ENCODE measurements at regions not wholly inside any gene's neighbourhood (a gene's known extent, or its start where the extent isn't known, plus 50 kb on each side); places are given as distances from the start of the nearest gene placed in this dataset.

- DNase-seq (ENCODE audit: low read depth) = no peak
Observed at GRCh38 chr1:239795304-239795703, 296.4 kb upstream of the FMN2 start.

GRCh38 chr1:239799617-239800016, 292.1 kb upstream of the FMN2 start:
- no peak for DNase-seq (ENCODE audit: low read depth)

DNA sequence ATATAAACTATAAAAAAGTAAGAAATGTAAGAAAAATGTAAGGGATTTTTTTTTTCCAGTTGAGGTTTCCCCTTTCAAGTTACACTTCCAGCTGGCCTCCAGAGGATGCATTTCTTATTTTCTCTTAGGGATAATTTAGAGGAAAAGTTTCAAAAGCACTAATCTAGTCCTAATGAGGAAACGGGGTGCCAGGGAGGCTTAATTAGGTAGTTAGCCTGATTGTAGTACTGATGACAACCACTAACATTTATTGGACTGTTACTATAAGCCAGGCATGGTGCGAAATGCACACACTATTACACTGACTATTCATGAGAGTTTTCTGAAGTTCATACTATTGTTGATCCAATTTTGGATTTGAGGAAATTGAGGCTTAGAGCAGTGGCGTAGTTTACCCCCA, 290.8 kb upstream of the FMN2 start:
- no peak for DNase-seq (ENCODE audit: low read depth)

- DNase-seq (ENCODE audit: low read depth) = no peak
Observed at GRCh38 chr1:239802275-239802674, 289.4 kb upstream of the FMN2 start.

- DNase-seq (ENCODE audit: low read depth) = no peak
Observed at GRCh38 chr1:239803781-239804180, 287.9 kb upstream of the FMN2 start.

GRCh38 chr1:239804266-239804665, 287.4 kb upstream of the FMN2 start:
- DNase-seq (ENCODE audit: low read depth) = no peak

GRCh38 chr1:239805042-239805441, 286.6 kb upstream of the FMN2 start:
- DNase-seq (ENCODE audit: low read depth) = no peak

DNA sequence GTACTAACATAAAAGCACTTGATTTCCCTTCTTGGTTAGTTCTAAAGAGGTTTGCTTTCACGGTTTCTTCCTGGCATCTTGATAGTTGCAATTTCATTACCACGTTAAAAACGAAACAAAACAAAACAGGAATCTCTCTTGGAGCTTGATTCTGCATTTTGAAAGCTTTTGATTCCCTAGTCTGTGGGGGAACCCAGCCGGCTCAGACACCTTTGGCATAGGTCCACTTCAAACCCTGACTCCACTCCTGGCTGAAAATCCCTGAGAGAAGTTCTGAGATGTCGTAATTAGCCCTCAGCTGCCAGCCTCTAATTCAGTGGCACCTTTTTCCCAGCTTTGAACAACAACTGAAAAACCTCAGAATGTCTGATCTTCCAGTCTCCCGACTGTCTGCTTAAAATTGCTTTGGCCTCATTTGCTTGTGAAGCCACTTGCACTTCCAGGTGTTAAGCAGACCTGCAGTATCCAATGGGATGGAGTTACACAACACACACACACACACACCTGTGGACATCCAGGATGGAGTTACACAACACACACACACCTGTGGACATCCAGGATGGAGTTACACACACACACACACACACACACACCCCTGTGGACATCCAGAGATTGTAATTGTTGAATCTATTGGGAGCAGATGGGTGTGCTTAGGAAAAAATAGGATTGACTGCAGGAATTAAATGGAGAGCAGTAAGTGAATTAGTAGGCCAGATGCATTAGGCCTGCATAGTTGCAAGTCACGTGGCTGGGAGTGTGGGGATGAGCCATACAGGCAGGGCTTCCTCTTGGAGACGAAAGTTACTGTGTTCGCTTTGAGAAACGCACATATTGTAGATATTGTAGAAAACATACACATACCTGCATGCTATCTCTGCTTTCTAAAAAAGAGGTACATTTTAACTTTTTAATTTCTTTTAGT, 285.6 kb upstream of the FMN2 start:
- DNase-seq (ENCODE audit: low read depth) = no peak

GRCh38 chr1:239806897-239807296, 284.8 kb upstream of the FMN2 start:
- DNase-seq (ENCODE audit: low read depth) = no peak

GRCh38 chr1:239807361-239807760, 284.3 kb upstream of the FMN2 start:
- DNase-seq (ENCODE audit: low read depth) = no peak

DNA sequence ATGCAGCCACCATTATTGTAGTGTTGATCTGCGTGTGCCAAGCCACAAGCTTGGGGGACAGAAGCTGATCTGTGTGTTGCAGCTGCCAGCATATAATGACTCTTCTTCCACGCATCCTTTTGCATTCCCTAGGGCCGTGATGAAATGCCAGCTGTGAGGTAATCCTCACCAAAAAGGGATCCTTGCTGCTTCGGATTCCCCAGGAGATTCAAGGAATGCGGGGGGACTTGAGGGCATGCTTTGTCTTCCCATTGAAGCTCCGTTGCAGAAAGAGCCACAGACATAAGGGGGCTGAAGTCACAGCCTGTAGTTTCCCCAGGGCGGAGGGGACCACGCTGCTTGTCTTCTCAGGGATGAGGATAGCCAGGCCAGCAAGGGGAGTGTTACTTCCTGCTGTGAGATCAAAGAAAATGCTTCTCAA, 281.6 kb upstream of the FMN2 start:
- no peak for DNase-seq (ENCODE audit: low read depth)

GRCh38 chr1:239811211-239811885, 280.3 kb upstream of the FMN2 start:
- DNase-seq (ENCODE audit: low read depth) = no peak

DNA sequence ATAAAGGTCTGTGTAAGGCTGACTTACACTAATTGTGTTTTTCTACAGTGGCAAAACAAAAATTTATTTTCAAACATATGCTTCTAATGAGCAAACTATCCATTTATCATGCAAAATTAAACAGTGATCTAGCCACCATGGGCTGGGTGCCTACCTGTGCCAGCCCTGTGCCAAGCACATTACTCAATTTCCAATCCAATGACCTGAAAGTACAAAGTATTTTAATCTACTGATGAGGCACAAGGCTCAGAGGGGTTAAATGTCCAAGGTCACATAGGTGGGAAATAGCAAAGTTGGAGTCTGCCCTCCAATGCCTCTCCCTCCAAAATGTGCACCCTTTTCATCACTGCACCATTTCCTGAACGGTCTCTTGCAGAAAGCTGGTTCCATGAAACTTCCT, 279.1 kb upstream of the FMN2 start:
- no peak for DNase-seq (ENCODE audit: low read depth)

- no peak for DNase-seq (ENCODE audit: low read depth)
Observed at GRCh38 chr1:239814306-239814881, 277.3 kb upstream of the FMN2 start.

DNA sequence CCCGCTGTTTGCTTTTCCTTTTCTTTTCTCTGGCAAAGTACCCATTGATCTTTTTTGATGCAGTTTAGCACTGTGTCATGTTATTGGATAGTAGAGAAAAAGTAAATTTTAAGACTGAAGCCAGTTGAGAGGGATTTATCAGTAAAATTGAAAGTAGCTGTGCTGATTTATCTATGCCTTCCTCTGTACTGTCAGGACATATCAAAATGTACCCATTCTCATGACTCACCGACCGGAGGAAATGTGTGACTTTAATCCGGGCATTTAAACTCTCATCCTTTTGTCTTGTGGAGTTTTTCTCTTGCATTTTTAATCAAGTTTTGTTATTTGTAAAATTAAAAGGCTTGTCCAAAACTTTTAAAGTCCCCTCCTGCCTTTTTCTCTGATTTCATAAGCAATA, 276.6 kb upstream of the FMN2 start:
- DNase-seq (ENCODE audit: low read depth) = no peak

- no peak for DNase-seq (ENCODE audit: low read depth)
Observed at GRCh38 chr1:239816081-239816782, 275.5 kb upstream of the FMN2 start.

DNA sequence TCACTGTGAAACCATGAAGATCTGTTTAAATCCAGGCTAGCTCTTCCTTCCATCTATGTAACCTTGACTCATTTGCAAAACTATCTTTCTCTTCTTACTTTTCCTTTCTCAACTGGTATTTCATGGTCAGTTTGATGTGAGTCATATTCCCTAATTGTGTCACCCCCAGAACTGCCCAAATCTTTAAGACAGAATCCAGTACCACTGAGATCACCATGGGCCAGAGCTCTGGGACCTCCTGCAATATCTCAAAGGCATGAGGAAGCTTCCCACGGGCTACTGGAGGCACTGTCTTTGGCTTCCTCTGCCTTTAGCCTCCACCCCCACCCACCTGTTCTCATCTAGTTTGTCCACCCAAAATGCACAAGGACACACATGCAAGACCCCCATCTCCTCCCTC, 274.4 kb upstream of the FMN2 start:
- no peak for DNase-seq (ENCODE audit: low read depth)

DNA sequence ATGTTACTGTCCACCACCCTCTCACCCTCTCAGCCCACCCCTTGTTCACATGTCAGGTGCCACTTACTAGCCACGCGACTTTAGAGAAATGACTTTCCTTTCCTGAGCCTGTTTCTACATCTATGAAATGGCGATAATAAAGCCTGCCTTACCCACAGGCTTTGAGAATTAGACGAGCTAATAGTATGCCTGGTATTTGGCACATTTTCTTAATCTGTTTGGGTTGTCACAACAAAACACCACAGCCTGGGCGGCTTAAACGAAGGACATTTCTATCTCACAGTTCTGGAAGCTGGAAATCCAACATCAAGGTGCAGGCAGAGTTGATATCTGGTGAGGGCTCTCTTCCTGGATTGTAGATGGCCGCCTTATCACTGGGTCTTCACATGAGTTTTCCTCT, 273.9 kb upstream of the FMN2 start:
- DNase-seq (ENCODE audit: low read depth) = no peak

GRCh38 chr1:239819096-239819495, 272.6 kb upstream of the FMN2 start:
- no peak for DNase-seq (ENCODE audit: low read depth)

GRCh38 chr1:239819756-239820250, 271.9 kb upstream of the FMN2 start:
- no peak for DNase-seq (ENCODE audit: low read depth)

- DNase-seq (ENCODE audit: low read depth) = no peak
Observed at GRCh38 chr1:239823852-239824251, 267.8 kb upstream of the FMN2 start.

GRCh38 chr1:239826211-239826610, 265.5 kb upstream of the FMN2 start:
- DNase-seq (ENCODE audit: low read depth) = no peak
